ENCODE measurements at regions not wholly inside any gene's neighbourhood (a gene's known extent, or its start where the extent isn't known, plus 50 kb on each side); places are given as distances from the start of the nearest gene placed in this dataset.

DNA sequence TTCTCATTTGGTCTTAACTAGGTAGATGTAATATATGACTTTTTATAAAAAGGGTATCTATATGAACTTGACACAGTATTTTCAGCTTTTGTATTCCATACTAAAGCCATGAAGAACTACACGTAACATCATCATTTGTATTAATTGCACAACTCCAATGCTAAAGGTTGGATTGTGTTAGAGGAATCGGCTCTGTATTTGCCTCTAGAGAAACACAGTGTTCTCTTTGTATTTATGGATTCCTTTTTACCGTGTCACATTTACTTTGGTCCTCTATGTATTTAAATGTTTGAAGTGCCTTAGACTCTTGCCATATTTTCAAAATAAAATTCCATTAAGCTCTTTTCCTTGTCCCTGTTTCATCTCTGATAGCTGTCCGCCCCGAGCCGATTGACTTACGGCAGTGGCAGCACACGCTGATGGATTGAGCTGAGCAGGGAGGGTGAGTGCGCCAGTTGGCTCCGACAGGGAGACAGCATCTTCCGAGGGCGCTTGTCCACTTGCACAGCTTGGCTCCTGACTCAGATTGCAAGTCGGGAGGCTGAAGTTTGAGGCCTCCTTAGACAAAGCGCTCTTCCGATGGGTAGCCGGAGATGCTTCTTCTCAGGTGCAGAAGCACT, 95.6 kb upstream of the DMRT1 start:
- TF ChIP-seq POLR2A (IDR thresholded peaks at IDR 0.05; ENCODE audit: low read length) (no peak), CTCF (IDR thresholded peaks at IDR 0.05) (no peak), RAD21 (conservative IDR thresholded peaks at IDR 0.05 in 1 of 2, IDR thresholded peaks at IDR 0.05 in 1 of 2) (no peak), MYC (IDR thresholded peaks at IDR 0.05; ENCODE audit: borderline replicate concordance, low read length) (no peak), CHD2 (IDR thresholded peaks at IDR 0.05; ENCODE audit: low read length, partially characterized antibody) (no peak), EP300 (IDR thresholded peaks at IDR 0.05) (no peak), ESRRA (IDR thresholded peaks at IDR 0.05; ENCODE audit: borderline replicate concordance, low read length) (no peak), CHD4 (IDR thresholded peaks at IDR 0.05; ENCODE audit: borderline replicate concordance) (no peak), RFX5 (IDR thresholded peaks at IDR 0.05) (no peak), NR3C1 (IDR thresholded peaks at IDR 0.05) (no peak)
- TF ChIP-seq, protein P1, sequence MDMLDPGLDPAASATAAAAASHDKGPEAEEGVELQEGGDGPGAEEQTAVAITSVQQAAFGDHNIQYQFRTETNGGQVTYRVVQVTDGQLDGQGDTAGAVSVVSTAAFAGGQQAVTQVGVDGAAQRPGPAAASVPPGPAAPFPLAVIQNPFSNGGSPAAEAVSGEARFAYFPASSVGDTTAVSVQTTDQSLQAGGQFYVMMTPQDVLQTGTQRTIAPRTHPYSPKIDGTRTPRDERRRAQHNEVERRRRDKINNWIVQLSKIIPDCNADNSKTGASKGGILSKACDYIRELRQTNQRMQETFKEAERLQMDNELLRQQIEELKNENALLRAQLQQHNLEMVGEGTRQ (IDR thresholded peaks at IDR 0.05), result no peak
- TF ChIP-seq, protein P2, sequence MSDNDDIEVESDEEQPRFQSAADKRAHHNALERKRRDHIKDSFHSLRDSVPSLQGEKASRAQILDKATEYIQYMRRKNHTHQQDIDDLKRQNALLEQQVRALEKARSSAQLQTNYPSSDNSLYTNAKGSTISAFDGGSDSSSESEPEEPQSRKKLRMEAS (IDR thresholded peaks at IDR 0.05), result no peak
- TF ChIP-seq, protein P3, sequence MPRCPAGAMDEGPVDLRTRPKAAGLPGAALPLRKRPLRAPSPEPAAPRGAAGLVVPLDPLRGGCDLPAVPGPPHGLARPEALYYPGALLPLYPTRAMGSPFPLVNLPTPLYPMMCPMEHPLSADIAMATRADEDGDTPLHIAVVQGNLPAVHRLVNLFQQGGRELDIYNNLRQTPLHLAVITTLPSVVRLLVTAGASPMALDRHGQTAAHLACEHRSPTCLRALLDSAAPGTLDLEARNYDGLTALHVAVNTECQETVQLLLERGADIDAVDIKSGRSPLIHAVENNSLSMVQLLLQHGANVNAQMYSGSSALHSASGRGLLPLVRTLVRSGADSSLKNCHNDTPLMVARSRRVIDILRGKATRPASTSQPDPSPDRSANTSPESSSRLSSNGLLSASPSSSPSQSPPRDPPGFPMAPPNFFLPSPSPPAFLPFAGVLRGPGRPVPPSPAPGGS (IDR thresholded peaks at IDR 0.05), result no peak

All from A549 (cell line).